ENCODE measurements at regions not wholly inside any gene's neighbourhood (a gene's known extent, or its start where the extent isn't known, plus 50 kb on each side); places are given as distances from the start of the nearest gene placed in this dataset.

GRCh38 chr9:96079779-96080178 lies 204.3 kb downstream of the ERCC6L2 start:
- no peak for DNase-seq
- Histone ChIP-seq H3K9me3 (replicated peaks) (no peaks in the 10 kb centered on the region), H3K27ac (replicated peaks) (no peak overlapping the region), H3K36me3 (no peaks in the 10 kb centered on the region), H3K4me3 (no peak overlapping the region), H3K27me3 (ENCODE audit: low read depth) (peaks cover 30% of the 10 kb centered on the region), H3K4me1 (no peaks in the 10 kb centered on the region)
- intact Hi-C loops (cut with micrococcal nuclease), result no loop called here
- no peak for TF ChIP-seq CTCF (IDR thresholded peaks at IDR 0.05; ENCODE audit: borderline replicate concordance)

- Histone ChIP-seq H3K4me1 (peaks cover 3% of the 10 kb centered on the region), H3K27me3 (ENCODE audit: low read depth) (peaks cover 30% of the 10 kb centered on the region), H3K36me3 (no peaks in the 10 kb centered on the region), H3K27ac (replicated peaks) (no peak overlapping the region), H3K9me3 (replicated peaks) (no peaks in the 10 kb centered on the region), H3K4me3 (no peak overlapping the region)
- no peak for DNase-seq
- intact Hi-C loops (cut with micrococcal nuclease), result no loop called here
- TF ChIP-seq CTCF (IDR thresholded peaks at IDR 0.05; ENCODE audit: borderline replicate concordance), result no peak
Measured at GRCh38 chr9:96078897-96079490, 203.5 kb downstream of the ERCC6L2 start.

GRCh38 chr9:96075757-96076156 lies 200.3 kb downstream of the ERCC6L2 start:
- Histone ChIP-seq H3K9me3 (replicated peaks) (no peaks in the 10 kb centered on the region), H3K27me3 (ENCODE audit: low read depth) (peaks cover 13% of the 10 kb centered on the region), H3K4me3 (no peak overlapping the region), H3K36me3 (no peaks in the 10 kb centered on the region), H3K4me1 (peaks cover 14% of the 10 kb centered on the region), H3K27ac (replicated peaks) (no peak overlapping the region)
- no peak for DNase-seq
- no peak for TF ChIP-seq CTCF (IDR thresholded peaks at IDR 0.05; ENCODE audit: borderline replicate concordance)
- intact Hi-C loops (cut with micrococcal nuclease), result no loop called here

GRCh38 chr9:96075111-96075510 lies 199.6 kb downstream of the ERCC6L2 start:
- no peak for DNase-seq
- peaks cover 6% of the 10 kb centered on the region for H3K27me3 ChIP-seq (ENCODE audit: low read depth)
- H3K27ac ChIP-seq (replicated peaks), result no peak overlapping the region
- no peak overlapping the region for H3K4me3 ChIP-seq
- TF ChIP-seq CTCF (IDR thresholded peaks at IDR 0.05; ENCODE audit: borderline replicate concordance), result no peak
- intact Hi-C loops (cut with micrococcal nuclease), result no loop called here
- H3K36me3 ChIP-seq, result no peaks in the 10 kb centered on the region
- peaks cover 14% of the 10 kb centered on the region for H3K4me1 ChIP-seq
- H3K9me3 ChIP-seq (replicated peaks), result no peaks in the 10 kb centered on the region

GRCh38 chr9:96073531-96074480 lies 198.3 kb downstream of the ERCC6L2 start:
- peaks cover 14% of the 10 kb centered on the region for H3K4me1 ChIP-seq
- TF ChIP-seq CTCF (IDR thresholded peaks at IDR 0.05; ENCODE audit: borderline replicate concordance), result no peak
- H3K36me3 ChIP-seq, result no peaks in the 10 kb centered on the region
- intact Hi-C loops (cut with micrococcal nuclease), result no loop called here
- no peak overlapping the region for H3K27ac ChIP-seq (replicated peaks)
- H3K4me3 ChIP-seq, result no peak overlapping the region
- DNase-seq, result no peak
- H3K27me3 ChIP-seq (ENCODE audit: low read depth), result no peaks in the 10 kb centered on the region
- H3K9me3 ChIP-seq (replicated peaks), result no peaks in the 10 kb centered on the region

Data from left ventricle myocardium inferior (tissue), 1 donor.